GM12864 (cell line): ENCODE measurements at regions not wholly inside any gene's neighbourhood (a gene's known extent, or its start where the extent isn't known, plus 50 kb on each side); places are given as distances from the start of the nearest gene placed in this dataset.
"Not testable (repeated sequence)": the region's sequence is repeated elsewhere in the genome, so short reads cannot be mapped to it uniquely, and the experiment has no call there.

ENCODE experiments used
- DNase-seq: peaks from one replicate; pipeline ENCODE4 v3.0.0-alpha.2; 2011; ENCODE audit warnings: low read depth
- H3K4me3 ChIP-seq: 2 replicates; pipeline ENCODE4 v1.5.1; 2011; ENCODE audit warnings: mild to moderate bottlenecking, low read depth, low read length, control low read depth
- TF ChIP-seq, protein P1 (sequence below): IDR thresholded peaks from 2 replicates; pipeline ENCODE4 v1.5.1; 2011; ENCODE audit warnings: low read depth, mild to moderate bottlenecking, moderate library complexity, low read length, control low read depth, inconsistent platforms; ENCODE audit errors: missing control alignments

DNA sequence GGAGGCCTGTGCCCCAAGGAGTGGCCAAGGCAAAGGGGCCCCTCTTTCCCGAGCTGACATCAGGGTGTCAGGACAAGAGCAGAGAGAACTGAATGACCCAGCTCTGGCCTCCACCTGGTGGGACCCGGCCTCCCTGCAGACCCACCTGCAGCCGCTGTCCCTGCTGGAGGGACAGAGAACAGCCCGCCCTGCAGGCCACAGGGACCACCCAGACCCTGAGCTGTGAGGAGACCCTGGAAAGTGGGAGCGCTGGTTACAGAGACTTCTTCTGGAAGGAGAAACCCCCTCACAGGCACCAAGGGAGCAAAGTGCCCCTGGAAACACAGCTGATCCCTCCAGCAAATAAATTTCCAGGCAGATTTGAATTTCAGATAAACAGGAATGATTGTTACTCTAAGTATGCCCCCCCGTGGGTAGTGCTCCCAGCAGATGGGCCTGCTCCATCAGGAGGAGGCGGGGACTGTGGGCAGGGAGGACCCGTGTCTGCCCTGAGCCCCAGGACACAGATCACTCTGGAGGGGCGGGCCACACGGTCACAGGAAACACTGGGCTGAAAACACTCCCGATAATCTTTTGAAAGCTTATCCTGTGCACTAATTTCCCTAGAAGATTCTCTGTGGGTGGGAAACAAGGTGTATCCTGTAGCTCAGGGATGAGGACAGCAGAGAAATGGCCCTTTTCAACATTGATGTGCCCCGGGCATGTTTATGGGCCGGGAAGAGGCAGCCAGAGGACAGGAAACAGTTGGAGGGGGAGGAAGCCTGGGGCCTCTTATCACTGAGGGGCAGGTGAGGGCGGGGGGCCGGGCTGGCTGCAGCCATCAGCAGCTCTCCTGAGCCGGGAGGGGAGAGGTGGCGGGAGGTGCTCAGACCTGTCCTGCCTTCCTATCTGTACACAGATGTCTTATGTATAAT is 276.0 kb downstream of the ADGRD1 start:
- TF ChIP-seq, protein P1, sequence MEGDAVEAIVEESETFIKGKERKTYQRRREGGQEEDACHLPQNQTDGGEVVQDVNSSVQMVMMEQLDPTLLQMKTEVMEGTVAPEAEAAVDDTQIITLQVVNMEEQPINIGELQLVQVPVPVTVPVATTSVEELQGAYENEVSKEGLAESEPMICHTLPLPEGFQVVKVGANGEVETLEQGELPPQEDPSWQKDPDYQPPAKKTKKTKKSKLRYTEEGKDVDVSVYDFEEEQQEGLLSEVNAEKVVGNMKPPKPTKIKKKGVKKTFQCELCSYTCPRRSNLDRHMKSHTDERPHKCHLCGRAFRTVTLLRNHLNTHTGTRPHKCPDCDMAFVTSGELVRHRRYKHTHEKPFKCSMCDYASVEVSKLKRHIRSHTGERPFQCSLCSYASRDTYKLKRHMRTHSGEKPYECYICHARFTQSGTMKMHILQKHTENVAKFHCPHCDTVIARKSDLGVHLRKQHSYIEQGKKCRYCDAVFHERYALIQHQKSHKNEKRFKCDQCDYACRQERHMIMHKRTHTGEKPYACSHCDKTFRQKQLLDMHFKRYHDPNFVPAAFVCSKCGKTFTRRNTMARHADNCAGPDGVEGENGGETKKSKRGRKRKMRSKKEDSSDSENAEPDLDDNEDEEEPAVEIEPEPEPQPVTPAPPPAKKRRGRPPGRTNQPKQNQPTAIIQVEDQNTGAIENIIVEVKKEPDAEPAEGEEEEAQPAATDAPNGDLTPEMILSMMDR: no peak
- no peak for DNase-seq
- no peak overlapping the region for H3K4me3 ChIP-seq

DNA sequence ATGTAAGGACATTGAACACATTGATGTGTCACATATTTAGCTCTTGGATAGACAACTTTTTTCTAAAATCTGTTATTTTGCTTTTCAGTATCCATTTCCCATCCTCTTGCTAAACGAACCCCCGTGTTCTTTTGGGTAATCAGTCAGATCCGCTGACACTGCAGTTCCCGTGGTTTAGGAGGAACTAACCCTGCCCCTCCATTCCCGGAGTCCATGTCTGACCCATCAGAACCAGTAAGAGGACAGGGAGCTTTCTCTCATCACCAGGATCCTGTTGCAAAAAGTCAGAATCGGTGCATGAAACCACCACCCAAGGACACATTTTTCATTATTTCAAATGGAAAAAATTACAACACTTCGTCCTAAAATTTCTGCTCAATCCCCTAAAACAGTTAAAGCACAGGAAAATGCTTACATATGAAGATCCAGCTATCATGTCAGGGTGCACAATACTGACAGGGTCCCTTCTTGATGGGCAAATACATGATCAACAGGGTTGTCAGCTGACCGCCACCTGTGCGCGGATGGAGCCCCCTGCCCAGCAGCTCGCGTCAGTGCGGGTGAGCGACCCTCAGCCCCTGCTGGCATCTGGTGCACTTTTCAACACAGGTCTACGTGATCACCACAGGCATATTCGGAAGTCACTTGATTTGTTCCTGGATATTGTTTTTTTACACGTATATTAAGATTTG is 276.8 kb downstream of the ADGRD1 start:
- no peak for DNase-seq
- no peak overlapping the region for H3K4me3 ChIP-seq
- TF ChIP-seq, protein P1: no peak

DNA sequence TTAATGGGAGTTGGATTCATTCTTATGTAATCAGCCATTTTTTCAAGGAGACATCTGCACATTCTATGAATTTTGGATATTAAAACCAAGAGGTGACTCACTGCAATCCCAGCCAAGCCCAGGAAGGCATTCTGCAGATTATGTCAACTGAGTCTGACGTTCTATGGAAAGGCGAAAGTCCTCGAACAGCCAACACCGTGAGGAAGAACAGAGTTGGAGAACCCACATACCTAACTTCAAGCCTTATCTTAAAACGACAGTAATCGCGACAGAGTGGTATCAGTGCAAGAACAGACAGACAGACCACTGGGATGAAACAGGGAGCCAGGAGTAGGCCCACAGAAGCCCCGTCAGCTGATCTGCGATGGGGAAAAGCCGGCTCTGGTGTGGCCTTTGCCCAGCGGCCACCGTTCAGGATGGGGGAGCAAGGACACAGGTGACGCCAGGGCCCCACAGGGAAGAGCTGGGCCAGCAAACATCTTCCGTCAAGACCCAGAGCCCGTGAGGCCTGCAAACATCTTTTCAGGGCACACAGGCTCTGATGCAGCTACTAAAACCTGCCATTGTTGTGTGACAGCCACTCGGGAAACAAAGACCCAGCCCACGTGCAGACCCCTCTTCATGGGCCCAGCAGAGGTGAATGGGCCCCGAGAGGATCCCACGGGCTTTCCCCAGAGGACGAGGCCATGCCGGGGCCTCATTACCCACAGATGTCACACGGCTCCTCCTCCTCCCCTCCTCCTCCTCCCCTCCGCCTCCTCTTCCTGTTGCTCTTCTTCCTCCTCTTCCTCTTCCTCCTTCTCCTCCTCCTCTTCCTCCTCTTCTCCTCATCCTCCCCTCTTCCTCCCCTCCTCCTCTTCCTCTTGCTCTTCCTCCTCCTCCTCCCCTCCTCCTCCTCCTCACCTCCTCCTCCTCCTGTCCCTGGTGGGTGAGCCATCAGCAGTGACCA is 277.6 kb downstream of the ADGRD1 start:
- H3K4me3 ChIP-seq: no peak overlapping the region
- DNase-seq: no peak
- TF ChIP-seq, protein P1: no peak

DNA sequence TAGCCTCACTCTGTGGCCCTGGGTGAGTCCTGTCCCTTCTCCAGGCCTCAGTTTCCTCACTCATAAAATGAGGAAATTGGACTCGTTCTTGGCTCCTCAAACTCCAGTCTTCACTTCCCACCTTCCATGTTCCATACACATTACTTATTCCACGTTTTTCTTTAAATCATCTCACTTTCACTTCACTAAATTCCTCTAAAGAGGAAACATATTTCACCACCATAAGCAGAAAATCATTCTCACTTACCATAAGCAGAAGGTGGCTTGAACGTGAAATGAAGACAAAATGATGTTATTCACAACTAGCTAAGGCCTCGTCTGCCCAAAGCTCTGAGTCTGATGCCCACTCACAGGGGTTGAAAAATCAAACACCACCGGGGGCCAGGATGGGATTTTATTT is 278.3 kb downstream of the ADGRD1 start:
- TF ChIP-seq, protein P1: no peak
- no peak for DNase-seq
- no peak overlapping the region for H3K4me3 ChIP-seq

DNA sequence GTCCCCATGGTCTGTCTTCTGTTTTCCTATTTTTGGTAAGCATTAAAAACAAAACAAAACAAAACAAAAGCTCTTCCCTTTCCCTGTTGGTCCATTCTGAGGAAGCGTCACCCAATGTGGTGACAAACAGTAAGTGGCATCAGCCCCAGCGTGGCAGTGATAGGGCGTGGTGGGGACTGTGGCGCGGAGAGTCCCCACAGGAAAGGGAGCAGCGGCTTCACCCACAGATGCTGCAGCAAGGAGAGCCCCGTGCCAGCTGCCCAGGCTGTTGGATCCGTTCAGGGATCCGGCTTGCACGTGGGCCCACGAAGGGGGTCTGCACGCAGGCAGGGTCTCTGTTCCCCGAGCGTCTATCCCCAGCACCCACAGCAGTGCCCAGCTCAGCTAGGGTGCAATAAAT is 279.2 kb downstream of the ADGRD1 start:
- H3K4me3 ChIP-seq, DNase-seq: not testable (repeated sequence)

DNA sequence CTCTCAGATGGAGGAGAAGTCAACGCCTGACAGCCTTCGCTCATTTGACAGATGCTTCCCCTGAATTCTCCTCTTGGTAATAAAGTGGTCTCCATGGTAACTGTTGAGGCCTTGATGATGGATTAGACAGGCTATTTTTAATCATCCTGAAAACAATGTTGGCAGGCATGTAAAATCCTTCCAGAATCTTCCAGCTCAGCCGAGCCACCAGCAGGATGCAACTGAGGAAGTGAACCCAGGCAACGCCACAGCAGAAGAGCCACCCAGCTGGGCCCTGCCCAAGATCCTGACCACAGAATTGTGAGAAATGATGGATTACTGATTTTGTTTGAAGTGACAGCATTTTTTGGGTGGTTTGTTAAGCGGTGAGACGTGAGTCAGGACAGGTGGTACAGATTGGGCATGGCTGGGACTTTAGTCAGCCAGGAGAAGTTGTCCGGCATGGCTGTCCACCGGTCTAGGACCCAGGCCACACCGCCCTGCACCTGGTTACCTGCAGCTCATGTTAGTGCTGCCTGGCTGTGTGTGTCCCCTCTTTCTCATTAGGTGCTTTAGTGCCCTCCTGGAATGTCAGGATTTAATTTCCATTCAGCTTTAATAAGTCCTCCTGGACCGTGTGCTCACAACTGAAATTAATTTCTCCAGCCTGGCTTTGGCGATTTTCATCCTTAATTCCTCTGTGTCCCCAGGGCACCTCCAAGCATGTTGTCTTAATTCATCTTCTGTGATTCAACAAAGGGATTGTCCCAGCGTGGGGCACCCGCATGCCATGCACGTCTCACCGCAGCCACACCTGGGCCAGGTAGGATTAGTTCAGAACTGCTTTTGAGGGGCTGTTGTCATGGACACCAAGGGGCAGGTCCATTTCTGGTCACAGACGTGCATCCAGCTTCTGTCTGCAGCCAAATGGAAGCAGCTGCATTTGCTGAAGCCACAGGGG is 280.4 kb downstream of the ADGRD1 start:
- not testable (repeated sequence) for DNase-seq

DNA sequence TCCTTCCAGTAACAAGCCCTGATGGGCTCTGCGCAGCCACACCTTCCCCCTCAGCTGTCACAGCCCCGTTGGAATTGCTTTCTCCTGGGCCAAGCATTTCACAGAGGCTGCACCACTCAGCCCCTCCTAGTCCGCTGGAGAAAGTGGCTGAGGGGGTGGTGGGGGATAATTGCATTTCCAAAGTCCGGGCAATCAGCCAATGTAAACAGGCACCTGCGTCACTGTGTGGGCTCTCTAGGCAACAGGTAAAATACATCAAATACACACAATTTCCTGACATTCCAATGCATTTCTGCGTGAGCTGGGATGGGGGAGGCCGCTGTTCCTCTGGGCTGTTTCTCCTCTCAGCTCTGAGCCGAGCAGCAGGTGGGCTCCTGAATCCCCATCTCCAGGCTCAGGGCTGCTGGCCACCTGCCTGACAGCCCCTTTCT is 281.1 kb downstream of the ADGRD1 start:
- DNase-seq, H3K4me3 ChIP-seq: not testable (repeated sequence)

More for the DNA sequence above, 280.4 kb downstream of the ADGRD1 start:
- not testable (repeated sequence) for H3K4me3 ChIP-seq
